MM.1S (cell line): ENCODE measurements at regions not wholly inside any gene's neighbourhood (a gene's known extent, or its start where the extent isn't known, plus 50 kb on each side); places are given as distances from the start of the nearest gene placed in this dataset.

Experiments
- DNase-seq: peaks from one replicate; pipeline ENCODE4 v3.0.0-alpha.2; 2015
- H2AFZ ChIP-seq: fragments of 300-600 bp; sonication (generic); 2 replicates; pipeline ENCODE4 v1.6.0; 2016; ENCODE audit warnings: antibody characterized with exemption, low read length
- H3F3A ChIP-seq: fragments of 300-600 bp; sonication (generic); 2 replicates; pipeline ENCODE4 v1.6.1; 2016; ENCODE audit warnings: mild to moderate bottlenecking, antibody characterized with exemption, low read length, moderate library complexity, mixed read lengths; ENCODE audit not compliant: insufficient read depth
- H3K27ac ChIP-seq: fragments of 300-600 bp; sonication (generic); 2 replicates; pipeline ENCODE4 v1.5.1; 2016; ENCODE audit warnings: mild to moderate bottlenecking, low read length
- H3K27me3 ChIP-seq: fragments of 300-600 bp; sonication (generic); replicated peaks from 2 replicates; pipeline ENCODE4 v1.6.0; 2016; ENCODE audit warnings: low read length; ENCODE audit not compliant: insufficient read depth
- H3K36me3 ChIP-seq: fragments of 300-600 bp; sonication (generic); replicated peaks from 2 replicates; pipeline ENCODE4 v1.6.1; 2016; ENCODE audit warnings: mild to moderate bottlenecking, low read length, mixed read lengths; ENCODE audit not compliant: insufficient read depth
- H3K4me1 ChIP-seq: fragments of 300-600 bp; sonication (generic); 2 replicates; pipeline ENCODE4 v1.6.1; 2016; ENCODE audit warnings: low read length, mixed read lengths
- H3K4me2 ChIP-seq: fragments of 300-600 bp; sonication (generic); 2 replicates; pipeline ENCODE4 v1.6.0; 2016; ENCODE audit warnings: low read depth, low read length
- H3K4me3 ChIP-seq: fragments of 300-600 bp; sonication (generic); 2 replicates; pipeline ENCODE4 v1.5.1; 2016; ENCODE audit warnings: low read length, mixed read lengths
- H3K79me2 ChIP-seq: fragments of 300-600 bp; sonication (generic); 2 replicates; pipeline ENCODE4 v1.6.1; 2016; ENCODE audit warnings: mixed run types, low read length, mixed read lengths
- H3K9ac ChIP-seq: fragments of 300-600 bp; sonication (generic); 2 replicates; pipeline ENCODE4 v1.6.1; 2016; ENCODE audit warnings: low read length, mixed read lengths
- H3K9me2 ChIP-seq: fragments of 300-600 bp; sonication (generic); replicated peaks from 2 replicates; pipeline ENCODE4 v1.6.1; 2016; ENCODE audit warnings: mild to moderate bottlenecking, low read length, mixed read lengths; ENCODE audit not compliant: insufficient read depth
- H3K9me3 ChIP-seq: fragments of 300-600 bp; sonication (generic); replicated peaks from 2 replicates; pipeline ENCODE4 v1.6.1; 2016; ENCODE audit warnings: mild to moderate bottlenecking, low read length, mixed read lengths; ENCODE audit not compliant: insufficient read depth
- H4K20me1 ChIP-seq: fragments of 300-600 bp; sonication (generic); 2 replicates; pipeline ENCODE4 v1.6.1; 2016; ENCODE audit warnings: mild to moderate bottlenecking, low read length, moderate library complexity, mixed read lengths; ENCODE audit not compliant: insufficient read depth
- CTCF ChIP-seq: fragments of 300-600 bp; sonication (generic); IDR thresholded peaks from 2 replicates; pipeline ENCODE4 v1.5.1; 2016; ENCODE audit warnings: antibody characterized with exemption, low read length, mixed read lengths
- EZH2 ChIP-seq: fragments of 300-600 bp; sonication (generic); optimal IDR thresholded peaks from 2 replicates; pipeline ENCODE3; 2017; ENCODE audit warnings: low read depth, mild to moderate bottlenecking, antibody characterized with exemption, low read length, mixed read lengths
- EZH2phosphoT487 ChIP-seq: fragments of 300-600 bp; sonication (generic); IDR thresholded peaks from 2 replicates; pipeline ENCODE4 v1.6.1; 2018; ENCODE audit warnings: antibody characterized with exemption, low read length

- Histone ChIP-seq H4K20me1 (no peaks in the 10 kb centered on the region), H3K9ac (no peak overlapping the region), H3K79me2 (no peaks in the 10 kb centered on the region), H3K9me3 (no peaks in the 10 kb centered on the region), H3K4me1 (no peaks in the 10 kb centered on the region), H3K4me3 (no peak overlapping the region), H3K4me2 (no peak overlapping the region), H3K27ac (no peak overlapping the region), H3K9me2 (no peaks in the 10 kb centered on the region), H2AFZ (no peak overlapping the region), H3F3A (no peaks in the 10 kb centered on the region), H3K27me3 (no peaks in the 10 kb centered on the region), H3K36me3 (no peaks in the 10 kb centered on the region)
- DNase-seq, result no peak
- TF ChIP-seq EZH2 (no peak), CTCF (no peak), EZH2phosphoT487 (no peak)
Measured at GRCh38 chr3:70561796-70562195, 249.4 kb upstream of the MDFIC2 start.

DNA sequence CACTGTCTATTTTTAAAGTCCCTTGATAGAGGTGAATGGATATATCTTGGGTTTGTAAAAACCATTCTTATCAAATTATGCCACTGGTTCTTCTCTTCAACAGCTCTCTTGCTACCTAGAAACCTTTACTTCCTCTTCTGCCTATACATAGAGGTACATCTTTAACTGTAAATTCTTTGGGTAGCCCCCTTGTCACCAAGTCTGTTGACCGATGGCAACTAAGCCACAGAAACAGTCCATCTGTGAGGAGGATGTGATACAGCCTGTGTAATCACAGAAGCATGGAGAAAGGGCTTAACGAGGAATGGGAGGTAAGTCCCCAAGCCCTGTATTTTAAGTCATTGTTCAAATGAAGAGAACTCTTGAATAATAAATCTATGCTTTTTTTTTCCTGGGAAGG, 246.5 kb upstream of the MDFIC2 start:
- no peak overlapping the region for H3K4me2 ChIP-seq
- TF ChIP-seq CTCF, result no peak
- TF ChIP-seq EZH2phosphoT487, result no peak
- TF ChIP-seq EZH2, result no peak
- no peak overlapping the region for H3K27ac ChIP-seq
- H3K4me3 ChIP-seq, result no peak overlapping the region
- no peaks in the 10 kb centered on the region for H3K27me3 ChIP-seq
- H4K20me1 ChIP-seq, result no peaks in the 10 kb centered on the region
- H3K9me3 ChIP-seq, result no peaks in the 10 kb centered on the region
- H3K36me3 ChIP-seq, result no peaks in the 10 kb centered on the region
- DNase-seq, result no peak
- H3F3A ChIP-seq, result no peaks in the 10 kb centered on the region
- no peaks in the 10 kb centered on the region for H3K79me2 ChIP-seq
- no peak overlapping the region for H3K9ac ChIP-seq
- H2AFZ ChIP-seq, result no peak overlapping the region
- no peaks in the 10 kb centered on the region for H3K9me2 ChIP-seq
- H3K4me1 ChIP-seq, result no peaks in the 10 kb centered on the region

GRCh38 chr3:70557976-70558375, 245.5 kb upstream of the MDFIC2 start:
- TF ChIP-seq EZH2 (no peak), CTCF (no peak), EZH2phosphoT487 (no peak)
- Histone ChIP-seq H3K27ac (no peak overlapping the region), H4K20me1 (no peaks in the 10 kb centered on the region), H3K4me3 (no peak overlapping the region), H3K36me3 (no peaks in the 10 kb centered on the region), H3K4me1 (no peaks in the 10 kb centered on the region), H3F3A (no peaks in the 10 kb centered on the region), H3K4me2 (no peak overlapping the region), H3K27me3 (no peaks in the 10 kb centered on the region), H3K9me3 (no peaks in the 10 kb centered on the region), H3K79me2 (no peaks in the 10 kb centered on the region), H3K9me2 (no peaks in the 10 kb centered on the region), H2AFZ (no peak overlapping the region), H3K9ac (no peak overlapping the region)
- DNase-seq, result no peak
